NB4 (cell line): ENCODE measurements at regions not wholly inside any gene's neighbourhood (a gene's known extent, or its start where the extent isn't known, plus 50 kb on each side); places are given as distances from the start of the nearest gene placed in this dataset.

ENCODE experiments used
- MYC ChIP-seq: IDR thresholded peaks from 2 replicates; pipeline ENCODE4 v1.6.1; 2011; ENCODE audit warnings: low read depth, low read length
- POLR2A ChIP-seq: IDR thresholded peaks from 2 replicates; pipeline ENCODE4 v1.6.1; 2011; ENCODE audit warnings: mild to moderate bottlenecking; ENCODE audit not compliant: insufficient read length; ENCODE audit errors: extremely low read depth
- TF ChIP-seq, protein P1 (sequence below): IDR thresholded peaks from one replicate; pipeline ENCODE4 v1.5.1; 2012; ENCODE audit warnings: low read depth, low read length
- TF ChIP-seq, protein P2 (sequence below): IDR thresholded peaks from 2 replicates; pipeline ENCODE4 v1.6.1; 2011; ENCODE audit warnings: low read depth, low read length

DNA sequence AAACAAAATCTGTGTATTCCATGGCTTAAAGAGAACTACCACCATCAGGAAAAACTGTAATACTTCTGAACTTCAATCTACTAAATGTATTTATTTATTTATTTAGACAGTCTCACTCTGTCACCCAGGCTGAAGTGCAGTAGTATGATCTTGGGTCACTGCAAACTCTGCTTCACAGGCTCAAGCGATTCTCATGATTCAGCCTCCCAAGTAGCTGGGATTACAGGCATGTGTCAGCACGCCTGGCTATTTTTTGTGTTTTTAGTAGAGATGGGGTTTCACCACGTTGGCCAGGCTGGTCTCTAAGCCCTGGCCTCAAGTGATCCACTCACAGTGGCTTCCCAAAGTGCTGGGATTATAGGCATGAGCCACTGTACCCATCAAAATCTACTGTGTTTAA lies 202.3 kb upstream of the POU1F1 start:
- TF ChIP-seq POLR2A (no peak), MYC (no peak)
- TF ChIP-seq, protein P1, sequence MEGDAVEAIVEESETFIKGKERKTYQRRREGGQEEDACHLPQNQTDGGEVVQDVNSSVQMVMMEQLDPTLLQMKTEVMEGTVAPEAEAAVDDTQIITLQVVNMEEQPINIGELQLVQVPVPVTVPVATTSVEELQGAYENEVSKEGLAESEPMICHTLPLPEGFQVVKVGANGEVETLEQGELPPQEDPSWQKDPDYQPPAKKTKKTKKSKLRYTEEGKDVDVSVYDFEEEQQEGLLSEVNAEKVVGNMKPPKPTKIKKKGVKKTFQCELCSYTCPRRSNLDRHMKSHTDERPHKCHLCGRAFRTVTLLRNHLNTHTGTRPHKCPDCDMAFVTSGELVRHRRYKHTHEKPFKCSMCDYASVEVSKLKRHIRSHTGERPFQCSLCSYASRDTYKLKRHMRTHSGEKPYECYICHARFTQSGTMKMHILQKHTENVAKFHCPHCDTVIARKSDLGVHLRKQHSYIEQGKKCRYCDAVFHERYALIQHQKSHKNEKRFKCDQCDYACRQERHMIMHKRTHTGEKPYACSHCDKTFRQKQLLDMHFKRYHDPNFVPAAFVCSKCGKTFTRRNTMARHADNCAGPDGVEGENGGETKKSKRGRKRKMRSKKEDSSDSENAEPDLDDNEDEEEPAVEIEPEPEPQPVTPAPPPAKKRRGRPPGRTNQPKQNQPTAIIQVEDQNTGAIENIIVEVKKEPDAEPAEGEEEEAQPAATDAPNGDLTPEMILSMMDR, result no peak
- TF ChIP-seq, protein P2, sequence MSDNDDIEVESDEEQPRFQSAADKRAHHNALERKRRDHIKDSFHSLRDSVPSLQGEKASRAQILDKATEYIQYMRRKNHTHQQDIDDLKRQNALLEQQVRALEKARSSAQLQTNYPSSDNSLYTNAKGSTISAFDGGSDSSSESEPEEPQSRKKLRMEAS, result no peak
